Right renal pelvis (tissue), 4 donors: ENCODE measurements at regions not wholly inside any gene's neighbourhood (a gene's known extent, or its start where the extent isn't known, plus 50 kb on each side); places are given as distances from the start of the nearest gene placed in this dataset.

ENCODE experiments used
- DNase-seq, 4 donors: peaks; one replicate each; pipeline ENCODE4 v3.0.0-alpha.2; 2013; ENCODE audit warnings: low read depth in 4 of 4, low spot score in 3 of 4, missing footprints in 1 of 4

DNA sequence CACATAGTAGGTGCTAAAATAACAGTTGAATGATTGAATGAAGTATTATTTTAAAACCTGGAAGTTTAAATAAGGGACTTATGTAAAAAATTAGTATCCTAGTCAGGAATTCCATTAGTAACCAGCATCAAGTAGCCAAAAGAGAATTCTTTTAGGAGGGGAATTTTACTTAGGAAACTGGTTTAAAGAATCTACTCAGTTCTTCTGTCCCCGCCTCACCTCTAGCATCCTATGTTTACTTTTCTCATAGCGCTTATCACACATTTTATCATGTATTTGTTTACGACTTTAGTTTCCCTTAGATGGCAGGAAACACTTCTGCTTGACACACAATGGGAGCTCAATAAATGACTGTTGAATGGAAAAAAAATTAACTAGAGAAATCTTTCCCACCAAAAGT is 229.0 kb downstream of the KLF5 start:
- DNase-seq = no peak

DNA sequence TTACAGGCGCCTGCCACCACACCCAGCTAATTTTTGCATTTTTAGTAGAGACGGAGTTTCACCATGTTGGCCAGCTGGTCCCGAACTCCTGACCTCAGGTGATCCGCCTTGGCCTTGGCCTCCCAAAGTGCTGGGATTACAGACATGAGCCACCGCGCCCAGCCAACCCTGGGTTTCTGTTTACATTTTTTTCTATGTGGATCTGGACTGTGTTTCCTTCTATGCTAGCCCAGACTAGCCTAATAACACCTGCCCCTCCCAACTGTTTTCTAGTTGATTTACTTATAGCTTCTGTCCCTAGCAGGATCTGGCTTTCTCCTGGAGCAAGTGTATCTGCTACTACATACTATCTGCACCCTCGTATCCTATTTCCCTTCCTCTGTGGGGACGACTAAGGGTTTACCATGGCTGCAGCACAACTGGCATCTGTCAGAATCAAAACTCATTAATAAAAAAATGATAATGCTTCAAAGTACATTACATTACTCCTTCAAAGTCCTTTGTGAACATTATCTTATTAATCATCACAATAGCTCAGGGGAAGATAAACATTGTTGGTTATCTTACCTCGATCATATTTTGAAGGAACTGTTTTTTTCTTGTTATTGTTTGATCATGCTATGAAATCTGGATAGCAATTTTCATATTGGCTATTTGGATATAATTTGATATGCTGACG is 228.3 kb downstream of the KLF5 start:
- no peak for DNase-seq

DNA sequence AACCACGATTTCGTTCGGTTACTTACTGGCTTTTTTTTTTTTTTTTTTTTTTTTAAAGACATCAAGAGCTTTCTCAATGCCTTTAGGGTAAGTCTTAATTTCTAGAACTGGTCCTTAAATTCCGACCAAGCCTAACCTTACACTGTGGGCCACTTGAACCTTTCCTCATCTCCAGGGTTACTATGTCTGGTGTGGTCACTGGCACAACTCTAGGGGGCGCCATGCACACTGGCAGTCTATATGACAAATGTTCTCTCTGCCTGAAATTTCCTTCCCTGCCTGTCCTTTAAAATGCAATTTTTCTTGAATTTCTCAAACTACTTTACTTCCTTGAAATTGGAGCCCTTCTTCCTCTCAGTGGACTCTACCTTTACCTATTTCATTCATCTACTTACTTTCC is 227.4 kb downstream of the KLF5 start:
- DNase-seq = no peak

DNA sequence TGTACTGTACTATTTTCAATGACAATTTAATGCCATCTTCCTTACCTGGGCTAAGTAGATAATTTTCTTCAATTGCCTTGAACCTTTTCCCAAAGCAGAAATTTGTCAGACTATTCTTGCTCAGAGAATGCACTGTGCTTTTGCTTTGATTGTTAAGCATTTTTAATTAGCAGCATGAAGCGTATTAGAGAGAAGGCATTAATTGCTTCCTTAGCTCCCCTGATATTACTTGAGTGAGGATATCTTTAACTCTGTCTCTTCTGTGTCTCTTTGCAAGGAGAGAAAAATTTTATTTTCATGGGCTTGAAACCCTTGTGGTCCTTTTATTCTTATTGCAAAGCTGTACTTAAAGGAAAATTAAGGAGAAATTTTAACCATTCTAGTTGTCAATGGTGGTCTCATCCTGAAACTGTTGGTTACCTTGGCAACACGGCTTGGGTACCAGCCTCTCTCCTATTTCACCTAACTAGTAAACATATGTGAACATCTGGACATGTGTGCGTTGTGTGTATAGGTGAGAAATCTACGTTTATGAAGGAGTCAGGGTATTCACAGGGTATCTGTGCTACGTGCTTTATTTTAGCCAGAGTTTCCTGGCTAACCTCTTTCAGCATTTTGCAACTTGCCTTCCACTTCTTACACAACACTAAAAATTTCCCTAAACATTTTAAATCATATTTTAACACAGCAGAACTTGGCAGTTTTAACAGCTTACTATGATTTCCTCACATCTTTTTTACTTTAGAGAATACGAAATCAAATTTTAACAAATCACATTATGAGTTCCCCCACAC is 225.5 kb downstream of the KLF5 start:
- DNase-seq = no peak

DNA sequence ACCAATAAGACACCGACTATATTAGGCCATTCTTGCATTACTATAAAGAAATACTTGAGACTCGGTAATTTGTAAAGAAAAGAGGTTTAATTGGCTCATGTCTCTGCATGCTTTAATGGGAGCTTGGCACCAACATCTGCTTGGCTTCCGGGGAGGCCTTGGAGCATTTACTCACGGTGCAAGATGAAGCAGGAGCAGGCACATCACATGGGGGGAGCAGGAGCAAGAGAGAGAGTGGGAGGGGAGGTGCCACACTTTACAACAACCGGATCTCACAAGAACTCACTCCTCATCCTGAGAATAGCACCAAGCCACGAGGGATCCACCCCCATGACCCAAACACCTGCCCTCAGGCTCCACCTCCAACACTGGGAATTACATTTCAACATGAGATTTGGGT is 224.8 kb downstream of the KLF5 start:
- DNase-seq = no peak

DNA sequence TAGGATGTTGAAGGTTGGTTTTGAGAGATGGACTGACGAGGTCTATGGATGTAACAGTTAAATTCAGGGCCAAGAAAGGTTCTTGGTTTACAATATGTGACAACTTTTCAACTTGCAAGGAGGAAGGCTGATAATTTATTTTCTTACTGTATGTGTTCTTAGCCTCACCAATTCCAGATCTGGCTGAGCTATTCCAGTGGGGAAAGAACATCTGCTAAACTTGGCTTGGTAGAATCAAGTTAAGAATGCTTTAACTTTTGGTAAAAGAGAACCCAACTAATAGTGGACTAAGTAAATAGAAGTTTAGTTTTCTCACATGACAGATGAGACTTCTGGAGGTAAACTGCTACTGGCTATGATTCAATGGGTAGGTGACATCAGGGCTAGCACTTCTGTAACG is 222.9 kb downstream of the KLF5 start:
- DNase-seq = no peak

DNA sequence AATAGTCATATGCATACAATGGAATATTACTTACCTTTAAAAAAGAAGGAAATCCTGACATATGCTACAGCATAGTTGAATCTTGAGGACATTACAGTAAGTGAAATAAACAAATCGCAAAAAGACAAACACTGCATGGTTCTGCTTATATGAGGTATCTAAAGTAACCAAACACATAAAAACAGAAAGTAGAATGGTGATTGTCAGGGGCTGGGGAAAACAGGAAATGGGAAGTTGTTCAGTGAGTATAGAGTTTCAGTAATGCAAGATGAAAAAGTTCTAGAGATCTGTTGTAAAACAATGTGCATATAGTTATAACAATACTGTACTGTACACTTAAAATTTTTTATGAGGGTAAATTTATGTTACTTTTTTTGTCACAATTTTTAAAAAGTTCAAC is 219.4 kb downstream of the KLF5 start:
- no peak for DNase-seq

DNA sequence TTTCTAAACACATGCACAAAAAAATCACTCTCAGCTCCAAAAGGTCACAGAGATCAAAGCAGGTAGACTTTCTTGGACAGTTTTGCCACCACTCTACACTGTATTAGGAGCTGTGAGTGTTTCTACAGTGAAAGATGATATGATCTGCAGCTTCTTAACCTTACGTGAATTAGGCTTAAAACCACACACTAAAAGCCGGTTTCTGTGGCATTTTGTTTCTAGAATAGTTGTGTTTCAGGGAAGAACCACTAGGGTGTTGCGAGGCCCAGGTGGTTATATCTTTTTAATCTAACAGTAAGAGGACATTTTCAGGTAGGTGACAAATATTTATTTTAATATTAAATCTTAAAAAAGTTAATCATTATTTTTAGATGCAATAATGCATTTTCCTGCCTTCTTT is 216.4 kb downstream of the KLF5 start:
- DNase-seq = no peak

DNA sequence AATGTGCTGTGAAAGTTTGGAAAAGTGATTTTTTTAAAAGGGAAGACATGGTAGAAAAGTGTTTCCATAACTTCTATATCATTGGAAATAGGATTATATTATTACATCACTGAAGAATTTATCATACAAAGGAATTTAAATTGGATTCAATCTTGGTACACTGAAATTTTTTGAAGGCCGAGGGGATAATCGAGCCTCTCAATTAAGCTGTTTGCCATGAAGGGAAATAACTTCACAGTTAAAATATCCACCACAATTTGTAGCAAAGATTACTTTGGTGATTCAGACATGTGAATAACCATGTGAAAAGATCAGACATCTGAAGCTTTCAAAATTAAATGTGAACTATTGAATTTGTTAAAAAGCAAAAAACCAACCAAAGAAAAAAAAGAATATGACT is 215.3 kb downstream of the KLF5 start:
- no peak for DNase-seq

DNA sequence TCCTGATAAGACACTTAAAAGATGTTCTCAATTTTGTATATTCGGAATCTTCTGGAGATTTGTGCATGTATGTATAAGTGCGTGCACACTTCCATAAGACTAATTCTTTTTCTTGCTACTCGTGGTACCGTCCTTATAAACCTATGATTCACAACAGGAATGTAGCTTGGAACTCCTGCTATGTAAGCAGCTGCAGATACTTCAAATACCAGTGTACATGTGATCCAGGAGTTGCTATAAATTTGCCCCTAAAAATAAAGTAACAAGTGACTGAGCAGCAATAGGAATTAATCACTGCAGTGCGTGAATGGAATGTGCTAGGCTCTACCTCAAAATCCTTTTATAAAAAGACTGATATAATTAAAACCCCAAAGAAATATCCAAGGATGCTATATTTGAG is 214.9 kb downstream of the KLF5 start:
- DNase-seq = peak in 2 of 4 donors; percentile 23 to 31

DNA sequence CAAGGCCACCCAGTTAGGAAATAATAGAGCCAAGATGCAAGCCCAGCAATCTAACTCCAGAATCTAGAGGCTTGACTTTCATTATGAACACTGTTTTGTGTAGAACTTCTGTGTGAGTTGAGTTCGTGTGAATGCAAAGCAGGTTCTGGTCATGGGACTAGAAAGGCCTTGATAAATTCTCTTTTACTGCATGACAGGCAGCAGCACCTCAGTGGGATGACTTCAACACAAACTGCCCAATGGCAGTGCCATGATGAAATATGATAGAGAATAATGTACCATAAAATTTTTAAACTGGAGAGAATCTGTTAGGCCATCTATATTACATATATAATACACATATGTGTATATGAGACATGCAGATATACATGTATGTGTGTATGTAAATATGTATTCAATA is 214.5 kb downstream of the KLF5 start:
- no peak for DNase-seq

DNA sequence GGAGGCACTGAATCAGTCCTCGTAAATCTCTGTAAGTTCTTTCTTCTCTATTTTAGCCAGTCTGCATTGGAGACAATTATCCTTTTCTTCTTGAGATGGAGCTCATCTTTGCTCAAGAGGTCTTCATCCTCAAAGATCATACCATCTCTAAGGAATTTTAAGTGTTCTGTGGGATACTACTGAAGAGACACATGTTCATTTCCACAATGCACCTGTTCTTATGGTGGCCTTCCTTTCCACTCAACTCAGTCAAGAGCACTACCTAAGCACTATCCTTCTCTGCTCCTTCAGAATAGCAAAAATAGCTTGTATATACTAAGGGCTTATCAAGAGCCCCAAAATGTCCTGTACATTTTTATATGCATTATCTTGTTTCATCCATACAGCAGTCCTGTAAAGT is 214.0 kb downstream of the KLF5 start:
- DNase-seq = no peak

DNA sequence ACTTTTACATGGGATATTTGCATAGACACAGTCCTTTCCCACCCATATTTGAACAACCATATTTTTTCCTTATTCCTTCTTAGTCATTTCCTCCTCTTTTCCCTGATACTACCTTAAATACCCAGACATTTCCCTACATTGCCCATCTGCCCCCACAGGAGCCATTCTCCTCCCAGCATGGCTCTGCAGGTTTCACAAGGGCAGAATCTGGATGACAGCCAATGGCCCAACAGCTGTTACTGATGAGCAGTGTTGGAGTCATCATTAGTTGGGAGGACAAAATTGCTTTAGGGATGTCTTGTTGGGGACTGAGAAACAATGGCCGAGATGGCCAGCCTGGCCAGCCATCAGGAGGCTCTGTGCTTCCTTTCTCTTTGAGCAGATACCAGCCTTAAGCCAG is 209.5 kb downstream of the KLF5 start:
- no peak for DNase-seq

DNA sequence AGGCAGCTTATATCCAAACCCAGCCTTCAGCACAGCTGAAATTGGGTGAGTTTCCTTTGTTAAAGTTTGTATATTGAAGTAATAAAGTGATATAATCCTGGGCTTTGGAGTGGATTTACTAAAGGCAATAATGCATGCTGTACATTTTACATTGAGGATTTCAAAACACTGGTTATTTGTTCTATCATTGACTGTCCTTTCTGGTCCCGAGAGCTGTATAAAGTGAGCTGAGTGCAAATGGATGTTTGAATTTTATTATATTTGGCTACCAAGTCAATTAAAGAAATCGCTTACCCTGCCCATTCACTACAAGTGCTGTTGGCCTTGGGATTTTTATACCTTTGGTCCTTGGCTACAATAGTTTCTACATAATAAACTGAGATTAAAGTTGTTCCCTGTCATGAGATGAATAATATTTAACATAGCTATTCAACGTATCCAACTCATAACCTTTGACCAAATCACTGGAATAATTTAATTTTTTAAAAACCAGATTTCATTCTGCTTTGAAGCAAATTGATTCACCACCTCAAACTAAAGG is 207.9 kb downstream of the KLF5 start:
- no peak for DNase-seq

DNA sequence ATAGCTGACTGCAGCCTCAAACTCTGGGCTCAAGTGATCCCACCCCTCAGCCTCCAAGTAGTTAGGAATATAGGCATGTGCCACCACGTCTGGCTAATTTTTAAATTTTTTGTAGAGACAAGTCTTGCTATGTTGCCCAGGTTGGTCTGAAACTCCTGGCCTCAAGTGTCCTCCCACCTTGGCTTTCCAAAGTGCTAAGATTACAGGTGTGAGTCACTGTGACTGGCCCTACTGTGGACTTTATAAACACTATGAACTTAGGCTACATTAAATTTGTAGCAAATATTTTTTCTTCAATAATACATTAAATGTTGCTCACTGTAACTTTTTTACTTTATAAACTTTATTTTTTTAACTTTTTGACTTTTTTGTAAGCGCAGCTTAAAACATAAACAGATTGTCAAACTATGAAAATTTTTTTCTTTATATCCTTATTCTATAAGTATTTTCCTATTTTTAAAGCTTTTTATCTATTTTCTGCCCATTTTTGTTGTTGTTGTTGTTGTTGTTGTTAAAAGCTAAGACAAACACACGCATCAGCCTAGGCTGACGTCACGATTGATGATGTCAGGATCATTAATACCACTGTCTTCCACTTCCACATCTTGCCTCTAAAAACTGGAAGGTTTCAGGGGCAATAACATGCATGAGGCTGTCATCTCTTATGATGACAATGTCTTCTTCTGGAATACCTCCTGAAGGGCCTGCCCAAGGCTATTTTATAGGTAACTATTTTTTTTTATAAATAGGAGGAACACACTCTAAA is 204.2 kb downstream of the KLF5 start:
- DNase-seq = no peak

DNA sequence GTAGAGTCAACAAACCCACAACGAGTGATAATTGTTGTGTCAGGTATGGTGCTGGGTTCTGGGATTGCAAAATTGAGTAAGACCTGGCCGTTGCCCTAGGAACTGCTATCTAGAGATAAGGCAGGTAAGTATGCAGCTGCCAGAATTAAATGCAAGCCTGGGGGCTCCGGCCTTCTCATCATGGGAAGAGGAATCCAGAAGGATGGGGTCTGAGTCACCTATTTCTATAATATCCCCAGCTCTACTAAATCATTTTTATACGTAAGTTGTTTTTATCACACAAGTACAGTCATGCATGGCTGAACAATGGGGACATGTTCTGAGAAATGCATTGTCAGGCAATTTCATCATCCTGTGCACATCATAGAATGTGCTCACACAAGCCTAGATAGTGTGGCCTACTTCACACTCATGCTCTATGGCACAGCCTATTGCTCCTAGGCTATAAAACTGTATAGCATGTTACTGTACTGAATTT is 203.0 kb downstream of the KLF5 start:
- no peak for DNase-seq

DNA sequence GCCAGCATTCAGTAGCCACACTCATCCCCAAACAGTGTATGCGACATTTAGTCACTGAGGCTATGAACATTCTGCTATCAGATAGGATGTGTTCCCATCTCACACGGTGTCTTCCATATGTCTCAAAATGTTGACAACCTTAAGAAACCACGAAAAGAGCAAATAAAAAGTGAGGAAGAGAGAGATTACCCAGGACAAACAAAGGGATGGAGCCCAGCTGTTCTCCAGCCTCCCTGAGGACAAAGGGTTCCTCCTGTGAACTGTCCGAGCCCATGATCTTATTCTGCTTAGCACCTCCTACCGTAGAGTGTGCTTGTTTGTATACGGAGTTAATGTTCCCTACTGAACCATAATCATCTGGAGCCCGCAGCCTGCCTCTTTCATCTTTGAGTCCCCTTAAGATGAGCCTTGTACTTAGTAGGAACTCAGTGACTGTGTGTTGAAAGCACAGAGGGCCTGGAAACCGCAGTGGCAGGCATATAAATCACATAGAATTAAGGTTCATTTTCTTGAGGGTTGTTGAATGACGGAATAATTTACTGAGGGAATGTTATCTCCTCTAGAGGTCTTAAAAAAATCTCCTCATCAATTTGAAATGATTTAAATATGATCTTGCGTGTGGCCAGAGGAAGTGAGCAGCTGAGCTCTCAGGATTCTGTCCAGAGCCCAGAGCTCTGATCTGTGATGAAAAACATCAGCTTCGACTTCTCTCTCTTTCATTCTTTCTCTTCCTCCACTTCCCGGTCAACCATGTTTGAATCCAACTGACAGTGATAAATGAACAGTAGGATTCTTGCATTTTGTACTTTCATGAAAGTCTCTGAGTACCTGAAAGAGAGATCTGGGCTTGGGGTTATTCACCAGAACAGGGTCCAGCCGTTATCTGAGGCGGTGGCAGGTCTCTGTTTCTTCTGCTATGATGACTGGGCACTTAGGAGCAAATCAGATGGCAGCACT is 200.5 kb downstream of the KLF5 start:
- DNase-seq = peak; percentile 22 to 43 (median 32)

DNA sequence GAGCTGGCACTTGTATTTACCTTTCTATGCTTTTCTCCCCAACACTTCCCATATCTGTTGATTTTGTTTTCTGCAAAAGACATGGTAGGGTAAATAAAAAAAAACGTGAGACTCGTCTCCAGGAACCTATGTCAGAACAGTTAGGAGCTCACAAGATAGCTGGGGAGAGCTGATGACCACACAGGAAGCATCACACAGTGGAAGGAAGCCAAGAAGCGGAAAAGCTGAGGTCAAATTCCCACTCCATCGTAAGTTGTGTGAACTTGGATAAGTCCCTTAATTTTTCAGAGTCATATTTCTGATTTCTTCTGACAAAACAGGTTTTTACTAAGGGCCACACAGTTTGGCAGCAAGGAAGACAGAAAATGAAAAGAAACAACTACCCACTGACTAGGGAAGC is 199.6 kb downstream of the KLF5 start:
- no peak for DNase-seq

DNA sequence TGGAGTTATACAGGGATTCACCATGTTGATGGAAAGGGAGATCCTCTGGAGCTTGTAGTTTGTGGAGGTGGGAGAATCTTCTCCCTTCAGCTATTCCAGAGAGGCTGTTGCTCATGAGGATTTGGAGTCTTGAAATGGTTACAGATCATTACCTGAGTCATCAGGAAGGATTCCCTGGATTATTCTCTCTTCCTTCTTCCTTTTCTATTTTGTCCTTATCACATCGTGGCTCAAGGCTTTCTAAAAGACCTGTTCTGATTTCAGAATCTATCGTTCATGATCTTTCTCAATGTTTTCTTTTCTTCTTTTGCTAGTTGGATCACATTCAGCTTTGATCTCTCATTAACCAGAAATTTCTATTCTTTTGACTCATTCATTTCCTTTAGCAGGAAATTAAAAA is 196.0 kb downstream of the KLF5 start:
- DNase-seq = no peak

DNA sequence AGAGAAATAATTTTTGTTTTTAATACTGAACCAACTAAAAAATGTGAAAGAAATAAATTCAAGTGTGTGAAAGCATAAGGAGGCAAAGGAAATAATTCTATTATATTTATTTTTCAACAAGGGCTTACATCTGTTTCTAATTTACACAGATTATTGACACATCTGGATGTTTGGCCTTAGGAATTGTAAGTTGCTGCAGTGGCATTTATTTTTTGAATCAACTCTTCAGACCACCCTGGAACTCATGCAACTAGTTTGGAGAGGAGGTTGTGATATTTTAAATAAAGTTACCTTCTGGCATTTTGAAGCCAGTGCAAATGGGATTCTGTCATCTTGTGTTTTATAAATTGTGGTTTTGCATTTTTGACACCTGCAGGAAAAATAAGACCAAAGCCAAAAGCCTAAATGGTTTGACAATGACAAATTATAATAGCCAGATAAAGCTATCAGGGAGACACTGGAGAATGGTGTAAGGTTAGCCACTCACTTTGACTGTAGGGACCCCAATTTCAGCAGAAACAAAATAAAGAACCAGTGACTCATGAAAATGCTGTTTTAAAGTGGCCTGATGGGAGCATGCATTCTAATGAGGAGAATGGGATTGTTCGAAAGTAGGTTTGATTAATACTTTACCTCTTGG is 192.9 kb downstream of the KLF5 start:
- DNase-seq = no peak
